Endothelial cell of umbilical vein (primary cell): ENCODE measurements at regions not wholly inside any gene's neighbourhood (a gene's known extent, or its start where the extent isn't known, plus 50 kb on each side); places are given as distances from the start of the nearest gene placed in this dataset.
A peak's percentile ranks its signal among the peaks of the same experiment; 100 is the strongest.

Experiments
- BruUV-seq: library from RNA; stranded (reverse); fragments of 400-500 nt; replicated peaks from 2 replicates; lab custom pipeline; 2021; lab: Mats Ljungman, UMichigan
- CTCF ChIA-PET: fragments of 300-600, 350-600 bp; sonication (Branson Sonifier 250); formaldehyde crosslinking; loops from one replicate; lab custom pipeline; 2021; ENCODE audit warnings: antibody characterized with exemption, inconsistent platforms; lab: Charles Lee
- POLR2A ChIA-PET: fragments of 300-600, 350-600 bp; sonication (Branson Sonifier 250); formaldehyde crosslinking; loops from one replicate; lab custom pipeline; 2021; ENCODE audit warnings: antibody characterized with exemption, inconsistent platforms; lab: Charles Lee
- DNase-seq: peaks from one replicate; pipeline ENCODE4 v3.0.0-alpha.2; 2011; ENCODE audit warnings: low read depth, low spot score
- FAIRE-seq: peaks from 2 replicates; lab custom pipeline; 2011; peaks lifted over from hg19 to GRCh38; lab: Jason Lieb, UNC
- H2AFZ ChIP-seq: 2 replicates; pipeline ENCODE4 v1.6.0; 2012; ENCODE audit warnings: low read depth, low read length, control low read depth, inconsistent platforms
- H3K27ac ChIP-seq: 2 replicates; pipeline ENCODE4 v1.5.1; 2011; ENCODE audit warnings: low read depth, mild to moderate bottlenecking, control low read depth, low read length, moderate library complexity; ENCODE audit not compliant: insufficient read depth
- H3K27me3 ChIP-seq, 2 experiments: 2 replicates each; pipeline versions ENCODE4 v1.6.0 to v1.6.1; 2011; ENCODE audit warnings: low read length in 2 of 2, mixed read lengths in 1 of 2; ENCODE audit not compliant: control insufficient read depth in 2 of 2, insufficient read depth in 2 of 2
- H3K36me3 ChIP-seq, 2 experiments: 2 replicates in 1 of 2; 3 replicates in 1 of 2; pipeline ENCODE4 v1.5.1; 2011; ENCODE audit warnings: low read length in 2 of 2, mild to moderate bottlenecking in 1 of 2, moderate library complexity in 1 of 2; ENCODE audit not compliant: control insufficient read depth in 2 of 2, insufficient read depth in 2 of 2; ENCODE audit errors: extremely low read depth in 1 of 2
- H3K4me1 ChIP-seq: 3 replicates; pipeline ENCODE4 v1.5.1; 2011; ENCODE audit warnings: mild to moderate bottlenecking, low read length; ENCODE audit not compliant: control insufficient read depth, insufficient read depth; ENCODE audit errors: extremely low read depth
- H3K4me2 ChIP-seq: 2 replicates; pipeline ENCODE4 v1.6.1; 2011; ENCODE audit warnings: low read length, control low read depth, mixed read lengths; ENCODE audit not compliant: insufficient read depth
- H3K4me3 ChIP-seq, 3 experiments: fragments of 200-600 bp in 1 of 3; sonication (generic), shearing (Covaris generic) in 1 of 3; replicated peaks in 1 of 3; 2 replicates each; pipeline ENCODE4 v1.5.1; 2011 to 2016; ENCODE audit warnings: control low read depth in 3 of 3, low read length in 3 of 3, mild to moderate bottlenecking in 2 of 3, inconsistent platforms in 1 of 3, low read depth in 1 of 3, moderate library complexity in 1 of 3; ENCODE audit not compliant: insufficient read depth in 1 of 3
- H3K79me2 ChIP-seq: 2 replicates; pipeline ENCODE4 v1.6.0; 2012; ENCODE audit warnings: low read length, inconsistent platforms; ENCODE audit not compliant: control insufficient read depth, insufficient read depth
- H3K9ac ChIP-seq: replicated peaks from 2 replicates; pipeline ENCODE3; 2011; ENCODE audit warnings: low read length, control low read depth; ENCODE audit not compliant: insufficient read depth; ENCODE audit errors: extremely low read depth
- H3K9me1 ChIP-seq: replicated peaks from 3 replicates; pipeline ENCODE4 v1.6.0; 2011; ENCODE audit warnings: mild to moderate bottlenecking, low read length; ENCODE audit not compliant: control insufficient read depth, insufficient read depth; ENCODE audit errors: extremely low read depth
- H3K9me3 ChIP-seq: replicated peaks from 2 replicates; pipeline ENCODE4 v1.5.1; 2012; ENCODE audit warnings: low read length, inconsistent platforms; ENCODE audit not compliant: control insufficient read depth, insufficient read depth
- H4K20me1 ChIP-seq: replicated peaks from 2 replicates; pipeline ENCODE3; 2011; ENCODE audit warnings: mild to moderate bottlenecking, low read length; ENCODE audit not compliant: control insufficient read depth, insufficient read depth; ENCODE audit errors: extremely low read depth
- CTCF ChIP-seq, 2 donors: IDR thresholded peaks; 1 replicate in 1 of 2; 2 replicates in 1 of 2; pipeline ENCODE4 v1.5.1; 2011; ENCODE audit warnings: low read length in 2 of 2, mild to moderate bottlenecking in 2 of 2, moderate library complexity in 2 of 2, control low read depth in 1 of 2, inconsistent platforms in 1 of 2, low read depth in 1 of 2; ENCODE audit not compliant: insufficient read depth in 1 of 2; ENCODE audit errors: extremely low read depth in 1 of 2
- GATA2 ChIP-seq: IDR thresholded peaks from 2 replicates; pipeline ENCODE4 v1.7.0; 2011; ENCODE audit warnings: low read depth, mild to moderate bottlenecking, moderate library complexity, mixed read lengths, low read length; ENCODE audit not compliant: insufficient read length, insufficient read depth
- JUN ChIP-seq: IDR thresholded peaks from 2 replicates; pipeline ENCODE4 v1.6.1; 2011; ENCODE audit warnings: borderline replicate concordance, low read depth; ENCODE audit not compliant: insufficient read length, insufficient read depth
- dilution Hi-C: fragments of 300-500 bp; cut with MboI; formaldehyde crosslinking; loops from one replicate; pipeline ENCODE4 v1.15.0; 2019; ENCODE audit warnings: low sequenced_read_pairs; ENCODE audit not compliant: extremely low pct_ligation_motif_present
- intact Hi-C: fragments of 100-400 bp; cut with micrococcal nuclease; formaldehyde crosslinking; loops from one replicate; pipeline ENCODE4 v1.10.0; 2022

DNA sequence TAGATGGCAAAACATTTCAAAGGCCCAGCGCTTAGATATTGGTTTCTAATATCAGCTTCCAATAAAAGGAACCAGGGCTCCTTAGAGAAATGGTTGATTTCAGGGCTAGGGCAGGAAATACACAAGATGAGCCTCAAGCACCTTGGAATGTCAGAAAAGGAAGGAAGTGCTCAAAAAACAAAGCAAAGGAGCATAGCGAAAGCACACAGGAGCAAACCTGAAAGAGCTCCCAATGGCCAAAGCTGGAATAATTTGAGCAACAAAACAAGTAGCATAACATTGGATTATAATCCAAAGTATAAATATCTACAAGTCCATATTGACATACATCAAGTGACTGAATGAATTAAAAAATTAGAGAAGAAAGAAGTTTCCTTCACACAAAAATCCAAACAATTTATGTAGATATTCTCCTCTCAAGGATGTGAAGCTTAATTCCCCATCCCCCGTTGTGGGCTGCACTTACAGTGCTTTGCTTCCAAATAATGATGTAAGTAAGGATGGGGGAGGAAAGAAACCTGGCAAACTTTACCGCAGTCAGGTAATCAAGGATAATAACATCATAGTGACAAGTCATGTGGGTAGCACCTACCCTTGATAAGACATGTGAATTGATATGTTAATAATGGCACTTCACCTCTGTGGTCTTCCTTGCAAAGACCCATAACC lies 132.9 kb upstream of the DST start:
- POLR2A ChIA-PET = no interaction called here

More for the DNA sequence above, 132.9 kb upstream of the DST start:
- FAIRE-seq = no peak
- Histone ChIP-seq H3K4me3 (no peak overlapping the region), H3K79me2 (peaks cover 35% of the 10 kb centered on the region), H3K9me1 (no peaks in the 10 kb centered on the region), H3K9me3 (no peaks in the 10 kb centered on the region), H4K20me1 (peaks cover 5% of the 10 kb centered on the region), H3K4me2 (peak overlapping the region; percentile 34), H2AFZ (no peak overlapping the region), H3K27ac (no peak overlapping the region), H3K9ac (no peak overlapping the region), H3K4me1 (peaks cover 32% of the 10 kb centered on the region), H3K36me3 (no peaks in the 10 kb centered on the region), H3K27me3 (no peaks in the 10 kb centered on the region)
- CTCF ChIA-PET = interaction anchor here (0.6 to 1.2 kb wide), 6 partner anchors 15 to 234 kb away, joined by 3 to 6 read pairs (median 3); no protein-coding TSS in a partner anchor
- DNase-seq = no peak
- dilution Hi-C loops (no loop called here), intact Hi-C loops (no loop called here)
- no TSS peak for BruUV-seq
- TF ChIP-seq CTCF (IDR thresholded peaks at IDR 0.05; ENCODE audit: extremely low read depth in 1 of 2, insufficient read depth in 1 of 2, low read depth in 1 of 2, low read length in 2 of 2) (no peak), GATA2 (no peak), JUN (no peak)
